22Rv1 (cell line): ENCODE measurements at regions not wholly inside any gene's neighbourhood (a gene's known extent, or its start where the extent isn't known, plus 50 kb on each side); places are given as distances from the start of the nearest gene placed in this dataset.

Source experiments
- ZFX ChIP-seq: fragments of 450-650 bp; IDR thresholded peaks from 2 replicates; pipeline ENCODE4 v1.6.1; 2017; ENCODE audit warnings: antibody characterized with exemption, borderline replicate concordance
- TF ChIP-seq, protein P1 (sequence below): fragments of 450-650 bp; IDR thresholded peaks from 2 replicates; pipeline ENCODE4 v1.5.1; 2017; ENCODE audit warnings: mild to moderate bottlenecking

- TF ChIP-seq, protein P1, sequence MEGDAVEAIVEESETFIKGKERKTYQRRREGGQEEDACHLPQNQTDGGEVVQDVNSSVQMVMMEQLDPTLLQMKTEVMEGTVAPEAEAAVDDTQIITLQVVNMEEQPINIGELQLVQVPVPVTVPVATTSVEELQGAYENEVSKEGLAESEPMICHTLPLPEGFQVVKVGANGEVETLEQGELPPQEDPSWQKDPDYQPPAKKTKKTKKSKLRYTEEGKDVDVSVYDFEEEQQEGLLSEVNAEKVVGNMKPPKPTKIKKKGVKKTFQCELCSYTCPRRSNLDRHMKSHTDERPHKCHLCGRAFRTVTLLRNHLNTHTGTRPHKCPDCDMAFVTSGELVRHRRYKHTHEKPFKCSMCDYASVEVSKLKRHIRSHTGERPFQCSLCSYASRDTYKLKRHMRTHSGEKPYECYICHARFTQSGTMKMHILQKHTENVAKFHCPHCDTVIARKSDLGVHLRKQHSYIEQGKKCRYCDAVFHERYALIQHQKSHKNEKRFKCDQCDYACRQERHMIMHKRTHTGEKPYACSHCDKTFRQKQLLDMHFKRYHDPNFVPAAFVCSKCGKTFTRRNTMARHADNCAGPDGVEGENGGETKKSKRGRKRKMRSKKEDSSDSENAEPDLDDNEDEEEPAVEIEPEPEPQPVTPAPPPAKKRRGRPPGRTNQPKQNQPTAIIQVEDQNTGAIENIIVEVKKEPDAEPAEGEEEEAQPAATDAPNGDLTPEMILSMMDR: no peak
- TF ChIP-seq ZFX: no peak
These were observed 370.3 kb upstream of the RGMB start for GRCh38 chr5:98403131-98403530.
